Omental fat pad (tissue), 3 donors: ENCODE measurements at regions not wholly inside any gene's neighbourhood (a gene's known extent, or its start where the extent isn't known, plus 50 kb on each side); places are given as distances from the start of the nearest gene placed in this dataset.

Source experiments
- ATAC-seq: fragments of 150-250 bp; one replicate; pipeline ENCODE4 v1.9.1; 2016; ENCODE audit warnings: mild to moderate bottlenecking, moderate library complexity; ENCODE audit not compliant: low FRiP score
- DNase-seq: peaks from one replicate; pipeline ENCODE4 v3.0.0-alpha.2; 2019; ENCODE audit warnings: low spot score
- TF ChIP-seq, protein P1 (sequence below), 3 donors: fragments of 450-650 bp; IDR thresholded peaks; one replicate each; pipeline ENCODE4 v1.5.1; 2016 to 2017; ENCODE audit warnings: antibody characterized with exemption in 3 of 3, mild to moderate bottlenecking in 3 of 3, moderate library complexity in 2 of 3

DNA sequence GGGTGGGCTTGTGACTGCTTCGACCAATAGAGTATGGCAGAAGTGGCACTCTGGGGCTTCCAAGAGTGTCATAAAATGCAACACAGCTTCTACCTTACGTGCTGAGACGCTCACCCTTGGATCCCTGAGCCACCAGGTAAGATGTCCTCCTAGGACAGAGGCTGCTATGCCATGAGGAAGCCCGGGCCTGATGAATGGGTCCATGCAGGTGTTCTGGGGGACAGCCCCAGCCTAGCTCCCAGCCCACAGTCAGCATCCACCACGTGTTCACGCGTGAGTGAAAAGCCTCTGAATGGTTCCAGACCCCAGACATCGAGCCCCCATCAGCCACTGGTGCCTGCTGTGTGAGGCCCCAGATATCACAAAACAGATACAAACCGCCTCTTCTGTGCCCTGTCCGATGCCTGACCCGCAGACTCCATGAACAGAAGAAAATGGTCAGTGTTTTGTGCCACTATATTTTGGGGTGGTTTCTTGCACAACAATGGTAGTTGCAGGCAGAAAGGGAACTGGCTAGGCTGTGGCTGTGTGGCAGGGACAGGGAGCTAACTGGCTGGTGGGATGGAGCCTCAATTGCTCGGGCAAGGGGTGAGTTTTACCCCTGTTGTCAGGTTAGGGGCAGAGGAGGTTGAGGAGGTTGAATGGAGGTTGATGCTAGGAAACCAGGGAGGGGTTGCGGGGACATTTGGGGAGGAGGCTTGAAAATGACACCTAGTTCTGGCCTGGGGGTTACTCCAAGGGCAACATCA, 92.2 kb downstream of the LINGO1 start:
- ATAC-seq (no peak), DNase-seq (no peak)
- TF ChIP-seq, protein P1, sequence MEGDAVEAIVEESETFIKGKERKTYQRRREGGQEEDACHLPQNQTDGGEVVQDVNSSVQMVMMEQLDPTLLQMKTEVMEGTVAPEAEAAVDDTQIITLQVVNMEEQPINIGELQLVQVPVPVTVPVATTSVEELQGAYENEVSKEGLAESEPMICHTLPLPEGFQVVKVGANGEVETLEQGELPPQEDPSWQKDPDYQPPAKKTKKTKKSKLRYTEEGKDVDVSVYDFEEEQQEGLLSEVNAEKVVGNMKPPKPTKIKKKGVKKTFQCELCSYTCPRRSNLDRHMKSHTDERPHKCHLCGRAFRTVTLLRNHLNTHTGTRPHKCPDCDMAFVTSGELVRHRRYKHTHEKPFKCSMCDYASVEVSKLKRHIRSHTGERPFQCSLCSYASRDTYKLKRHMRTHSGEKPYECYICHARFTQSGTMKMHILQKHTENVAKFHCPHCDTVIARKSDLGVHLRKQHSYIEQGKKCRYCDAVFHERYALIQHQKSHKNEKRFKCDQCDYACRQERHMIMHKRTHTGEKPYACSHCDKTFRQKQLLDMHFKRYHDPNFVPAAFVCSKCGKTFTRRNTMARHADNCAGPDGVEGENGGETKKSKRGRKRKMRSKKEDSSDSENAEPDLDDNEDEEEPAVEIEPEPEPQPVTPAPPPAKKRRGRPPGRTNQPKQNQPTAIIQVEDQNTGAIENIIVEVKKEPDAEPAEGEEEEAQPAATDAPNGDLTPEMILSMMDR (IDR thresholded peaks at IDR 0.05): no peak

DNA sequence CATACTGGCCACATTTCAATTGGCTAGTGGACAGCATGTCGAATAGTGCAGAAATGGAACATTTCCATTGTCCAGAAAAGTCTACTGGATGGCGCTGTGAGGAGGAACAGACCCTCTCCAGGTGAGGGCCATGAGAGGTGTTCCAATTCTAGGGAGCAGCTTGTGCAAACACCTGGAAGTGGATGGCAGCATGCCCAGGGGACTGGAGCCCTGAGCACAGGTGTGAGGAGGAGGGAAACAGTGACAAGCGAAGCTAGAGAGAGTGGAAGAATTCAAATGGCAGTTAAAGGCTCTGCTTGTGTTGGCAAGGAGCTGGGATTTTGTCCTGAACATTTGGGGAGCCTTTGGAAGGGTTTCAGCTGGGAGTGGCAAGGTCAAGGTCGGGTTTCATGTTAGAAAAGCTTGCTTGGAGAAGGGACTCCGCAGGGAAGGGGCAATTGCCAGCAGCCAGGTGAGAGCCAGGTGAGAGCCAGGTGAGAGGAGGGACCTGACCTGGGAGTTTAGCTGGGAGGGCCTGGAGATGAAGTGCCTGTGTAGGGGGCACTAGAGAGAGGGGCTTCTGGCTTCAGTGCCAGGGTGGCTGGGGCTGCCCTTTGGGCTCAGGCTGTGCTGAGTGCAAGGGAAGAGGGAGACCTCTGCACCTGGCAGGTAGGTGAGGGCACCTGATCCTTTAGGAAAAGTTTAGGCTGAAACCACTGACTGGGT, 93.8 kb downstream of the LINGO1 start:
- no peak for DNase-seq
- ATAC-seq: no peak
- TF ChIP-seq, protein P1 (IDR thresholded peaks at IDR 0.05): no peak

DNA sequence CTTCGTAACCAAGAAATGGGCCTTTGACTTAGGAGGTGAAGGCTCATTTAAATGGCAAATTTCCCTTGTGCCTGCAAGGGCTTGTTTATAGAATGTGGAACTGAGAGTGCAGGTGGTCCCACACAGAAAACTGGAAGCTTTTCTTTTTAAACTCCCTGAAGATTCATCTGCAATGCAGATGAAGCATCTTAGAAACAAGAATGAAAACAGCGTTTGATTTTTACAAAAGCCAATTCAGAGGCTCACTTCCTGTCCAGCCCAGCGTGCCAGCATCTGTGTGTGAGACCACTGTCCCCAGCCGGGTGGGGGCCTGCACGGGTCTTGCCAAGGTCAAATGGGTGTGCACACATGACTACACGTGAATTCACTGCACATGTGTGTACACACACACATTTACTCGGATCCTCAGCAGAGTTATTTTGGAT, 94.7 kb downstream of the LINGO1 start:
- TF ChIP-seq, protein P1 (IDR thresholded peaks at IDR 0.05): no peak
- DNase-seq: no peak
- no peak for ATAC-seq

DNA sequence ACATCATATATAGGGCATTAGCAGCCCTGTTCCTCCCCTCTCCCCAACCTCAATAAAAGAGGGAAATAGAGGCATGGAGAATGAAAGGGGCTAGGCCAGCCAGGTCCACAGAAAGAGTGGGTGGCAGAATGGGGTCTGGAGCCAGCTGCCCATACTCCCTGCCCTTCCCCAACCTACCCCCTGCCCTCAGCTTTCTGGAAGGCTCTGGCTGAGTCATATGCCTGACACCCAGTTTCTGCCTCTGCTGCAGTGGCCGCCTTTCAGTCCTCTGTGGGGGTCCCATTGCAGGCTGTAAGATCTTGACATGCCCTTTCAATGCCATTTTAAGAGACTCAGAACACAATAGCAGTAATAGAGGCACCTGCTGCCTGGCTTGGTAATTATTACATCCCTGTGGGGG, 95.7 kb downstream of the LINGO1 start:
- TF ChIP-seq, protein P1 (IDR thresholded peaks at IDR 0.05): no peak
- DNase-seq (no peak), ATAC-seq (no peak)

DNA sequence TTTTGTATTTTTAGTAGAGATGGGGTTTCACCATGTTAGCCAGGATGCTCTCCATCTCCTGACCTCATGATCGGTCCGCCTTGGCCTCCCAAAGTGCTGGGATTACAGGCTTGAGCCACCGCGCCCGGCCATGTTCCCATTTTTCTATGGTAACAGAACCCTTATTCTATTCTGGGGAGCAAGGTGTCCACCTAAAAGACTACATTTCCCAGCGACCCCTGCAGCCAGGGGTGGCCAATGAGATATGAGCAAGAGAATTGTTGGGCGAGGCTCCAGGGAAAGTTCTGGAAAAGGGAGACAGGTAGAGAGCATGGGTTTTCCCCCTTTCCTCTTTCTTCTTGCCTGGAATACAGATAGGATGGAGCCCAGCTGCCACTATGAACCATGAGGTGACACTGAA, 96.9 kb downstream of the LINGO1 start:
- DNase-seq (no peak), ATAC-seq (no peak)
- TF ChIP-seq, protein P1 (IDR thresholded peaks at IDR 0.05): no peak
